Transverse colon (tissue), 4 donors: ENCODE measurements at regions not wholly inside any gene's neighbourhood (a gene's known extent, or its start where the extent isn't known, plus 50 kb on each side); places are given as distances from the start of the nearest gene placed in this dataset.

Experiments
- DNase-seq: peaks from one replicate; pipeline ENCODE4 v3.0.0-alpha.2; 2019
- H3K27ac ChIP-seq, 4 donors: fragments of 200-600 bp; sonication (generic); 2 replicates each; pipeline ENCODE4 v1.5.1; 2016 to 2018; ENCODE audit warnings: inconsistent platforms in 4 of 4
- H3K27me3 ChIP-seq: fragments of 200-600 bp; sonication (generic); 2 replicates; pipeline ENCODE4 v1.5.1; 2017; ENCODE audit warnings: inconsistent platforms
- H3K36me3 ChIP-seq, 4 donors: fragments of 200-600 bp; sonication (generic); 2 replicates each; pipeline ENCODE4 v1.5.1; 2017 to 2019; ENCODE audit warnings: inconsistent platforms in 4 of 4
- H3K4me1 ChIP-seq, 4 donors: fragments of 200-600 bp; sonication (generic); 2 replicates each; pipeline ENCODE4 v1.5.1; 2017 to 2020; ENCODE audit warnings: inconsistent platforms in 4 of 4
- H3K4me3 ChIP-seq, 4 donors: fragments of 200-600 bp; sonication (generic); 1 replicate in 1 of 4; 2 replicates in 3 of 4; pipeline versions ENCODE4 v1.5.1 to v1.6.1; 2017 to 2019; ENCODE audit warnings: inconsistent platforms in 4 of 4
- H3K9me3 ChIP-seq, 2 donors: fragments of 200-600 bp; sonication (generic); 2 replicates each; pipeline ENCODE4 v1.5.1; 2017 to 2019; ENCODE audit warnings: inconsistent platforms in 2 of 2
- EP300 ChIP-seq: sonication (generic); formaldehyde crosslinking; IDR thresholded peaks from one replicate; pipeline ENCODE4 v1.6.1; 2017; ENCODE audit warnings: antibody characterized with exemption, low read depth
- POLR2A ChIP-seq: fragments of 450-650 bp; IDR thresholded peaks from one replicate; pipeline ENCODE4 v1.6.1; 2016; ENCODE audit warnings: antibody characterized with exemption, mild to moderate bottlenecking, moderate library complexity
- POLR2AphosphoS5 ChIP-seq, 3 donors: sonication (generic); formaldehyde crosslinking; IDR thresholded peaks; one replicate each; pipeline ENCODE4 v1.6.1; 2016; ENCODE audit warnings: antibody characterized with exemption in 3 of 3
- WGBS, 2 donors: methylation state at CpG; one replicate each; pipeline ENCODE4 v1.1.5; 2018; ENCODE audit warnings: low coverage in 1 of 2; 5-methylcytosine and 5-hydroxymethylcytosine counted together
- in situ Hi-C, 4 donors: fragments of 200-750 bp; cut with MboI; loops; one replicate each; pipeline versions ENCODE4 v1.15.0 to v1.15.1; 2017; ENCODE audit warnings: low sequenced_read_pairs in 3 of 4, low pct_ligation_motif_present in 1 of 4, low pct_unique_long_range_greater_than_20kb in 1 of 4
- intact Hi-C: fragments of 100-400 bp; cut with DNase I; formaldehyde crosslinking; loops from one replicate; pipeline ENCODE4 v1.15.1; 2023; ENCODE audit warnings: low total_unique reads
- TF ChIP-seq, protein P1 (sequence below), 5 experiments: fragments of 200-600 bp in 3 of 5; fragments of 450-650 bp in 2 of 5; sonication (generic) in 3 of 5; IDR thresholded peaks; 1 replicate in 2 of 5; 2 replicates in 3 of 5; pipeline ENCODE4 v1.5.1; 2016 to 2017; ENCODE audit warnings: antibody characterized with exemption in 5 of 5, inconsistent platforms in 3 of 5, mild to moderate bottlenecking in 2 of 5, moderate library complexity in 1 of 5

DNA sequence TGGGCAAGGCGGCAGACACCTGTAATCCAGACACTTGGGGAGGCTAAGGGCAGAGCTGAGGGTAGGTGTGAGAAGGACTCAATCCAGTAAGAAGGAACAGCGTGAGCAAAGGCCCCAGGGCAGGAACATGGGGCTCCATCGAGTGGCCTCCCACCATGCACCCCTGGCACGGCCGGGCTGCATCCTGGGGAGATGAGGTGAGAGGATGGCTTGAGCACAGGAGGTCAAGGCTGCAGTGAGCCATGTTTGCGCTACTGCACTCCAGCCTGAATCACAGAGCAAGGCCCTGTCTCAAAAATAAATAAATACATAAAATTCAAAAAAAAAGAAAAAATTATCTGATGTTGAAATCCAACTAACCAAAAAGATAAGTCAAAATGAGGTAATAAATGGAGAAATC, 58.5 kb downstream of the ARL6IP4 start:
- DNase-seq = no peak
- peaks cover 8 to 26% (median 16%) of the 10 kb centered on the region in 4 donors for H3K4me1 ChIP-seq
- in situ Hi-C loops = loop anchor here in 2 of 4 donors (25.0 kb wide), 1 partner anchor 198 kb away; the partner anchor contains the start of genes MPHOSPH9 (in 2 of the 2) and MTRFR (in 2 of the 2)
- TF ChIP-seq POLR2A (no peak), EP300 (no peak), POLR2AphosphoS5 (IDR thresholded peaks at IDR 0.05) (no peak)
- TF ChIP-seq, protein P1, sequence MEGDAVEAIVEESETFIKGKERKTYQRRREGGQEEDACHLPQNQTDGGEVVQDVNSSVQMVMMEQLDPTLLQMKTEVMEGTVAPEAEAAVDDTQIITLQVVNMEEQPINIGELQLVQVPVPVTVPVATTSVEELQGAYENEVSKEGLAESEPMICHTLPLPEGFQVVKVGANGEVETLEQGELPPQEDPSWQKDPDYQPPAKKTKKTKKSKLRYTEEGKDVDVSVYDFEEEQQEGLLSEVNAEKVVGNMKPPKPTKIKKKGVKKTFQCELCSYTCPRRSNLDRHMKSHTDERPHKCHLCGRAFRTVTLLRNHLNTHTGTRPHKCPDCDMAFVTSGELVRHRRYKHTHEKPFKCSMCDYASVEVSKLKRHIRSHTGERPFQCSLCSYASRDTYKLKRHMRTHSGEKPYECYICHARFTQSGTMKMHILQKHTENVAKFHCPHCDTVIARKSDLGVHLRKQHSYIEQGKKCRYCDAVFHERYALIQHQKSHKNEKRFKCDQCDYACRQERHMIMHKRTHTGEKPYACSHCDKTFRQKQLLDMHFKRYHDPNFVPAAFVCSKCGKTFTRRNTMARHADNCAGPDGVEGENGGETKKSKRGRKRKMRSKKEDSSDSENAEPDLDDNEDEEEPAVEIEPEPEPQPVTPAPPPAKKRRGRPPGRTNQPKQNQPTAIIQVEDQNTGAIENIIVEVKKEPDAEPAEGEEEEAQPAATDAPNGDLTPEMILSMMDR (IDR thresholded peaks at IDR 0.05) = no peak
- H3K36me3 ChIP-seq = no peaks in the 10 kb centered on the region
- no peak overlapping the region for H3K27ac ChIP-seq
- H3K9me3 ChIP-seq = no peaks in the 10 kb centered on the region
- H3K27me3 ChIP-seq = no peaks in the 10 kb centered on the region
- 94% methylated on average over 3 to 6 of the region's 6 CpGs for WGBS, 2 donors
- intact Hi-C loops = no loop called here
- no peak overlapping the region for H3K4me3 ChIP-seq

DNA sequence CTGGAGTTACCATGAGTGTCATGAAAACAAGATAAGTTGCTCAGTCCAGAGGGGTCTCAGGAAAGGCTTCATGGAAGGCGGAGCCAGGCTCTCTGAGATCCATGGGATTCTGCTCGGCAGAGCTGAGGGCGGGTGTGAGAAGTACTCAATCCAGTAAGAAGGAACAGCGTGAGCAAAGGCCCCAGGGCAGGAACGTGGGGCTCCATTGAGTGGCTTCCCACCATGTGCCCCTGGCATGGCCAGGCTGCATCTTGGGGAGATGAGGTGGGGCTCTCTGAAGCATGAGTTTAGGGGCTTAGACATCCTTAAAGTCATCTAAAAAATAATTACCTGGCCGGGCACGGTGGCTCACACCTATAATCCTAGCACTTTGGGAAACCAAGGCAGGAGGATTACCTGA, 58.0 kb downstream of the ARL6IP4 start:
- H3K9me3 ChIP-seq = no peaks in the 10 kb centered on the region
- H3K27me3 ChIP-seq = no peaks in the 10 kb centered on the region
- intact Hi-C loops = no loop called here
- in situ Hi-C loops = loop anchor here in 2 of 4 donors (25.0 kb wide), 1 partner anchor 199 kb away; the partner anchor contains the start of genes MPHOSPH9 (in 2 of the 2) and MTRFR (in 2 of the 2)
- no peak overlapping the region for H3K27ac ChIP-seq
- H3K36me3 ChIP-seq = no peaks in the 10 kb centered on the region
- 89% methylated on average over 7 of the region's 7 CpGs; no CpG with 5 or more reads in 1 of the 2 donors for WGBS, 2 donors
- H3K4me3 ChIP-seq = no peak overlapping the region
- no peak for DNase-seq
- H3K4me1 ChIP-seq = peaks cover 3 to 22% (median 12%) of the 10 kb centered on the region in 4 donors
- TF ChIP-seq, protein P1 (IDR thresholded peaks at IDR 0.05) = no peak
- no peak for TF ChIP-seq POLR2AphosphoS5 (IDR thresholded peaks at IDR 0.05)
- no peak for TF ChIP-seq EP300
- TF ChIP-seq POLR2A = no peak

DNA sequence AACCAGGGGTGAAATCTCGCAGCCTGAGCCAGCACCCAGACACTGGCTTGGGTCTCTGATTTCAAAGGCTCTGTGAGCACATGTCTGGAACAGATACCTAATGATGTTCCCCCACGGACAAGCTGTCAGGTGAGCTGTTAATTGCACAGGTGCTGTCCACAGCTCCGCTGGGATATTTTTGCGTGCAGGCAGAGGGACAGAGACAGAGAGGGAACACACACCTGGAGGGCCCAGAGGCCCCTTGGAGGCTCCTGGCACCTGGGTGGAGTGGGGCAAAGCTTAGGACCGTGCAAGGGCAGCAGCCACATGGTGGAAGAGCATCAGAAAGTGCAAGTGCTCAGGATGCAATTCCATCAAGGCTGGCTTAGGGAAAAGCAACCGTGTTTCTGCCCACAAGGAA, 57.3 kb downstream of the ARL6IP4 start:
- Histone ChIP-seq H3K27me3 (no peaks in the 10 kb centered on the region), H3K36me3 (no peaks in the 10 kb centered on the region), H3K9me3 (no peaks in the 10 kb centered on the region), H3K4me3 (no peak overlapping the region), H3K4me1 (peaks cover 0 to 15% (median 7%) of the 10 kb centered on the region in 4 donors), H3K27ac (no peak overlapping the region)
- TF ChIP-seq POLR2AphosphoS5 (IDR thresholded peaks at IDR 0.05) (no peak), EP300 (no peak), POLR2A (no peak)
- TF ChIP-seq, protein P1 (IDR thresholded peaks at IDR 0.05) = no peak
- in situ Hi-C loops (loop anchor here in 2 of 4 donors (25.0 kb wide), 1 partner anchor 200 kb away; the partner anchor contains the start of genes MPHOSPH9 (in 2 of the 2) and MTRFR (in 2 of the 2)), intact Hi-C loops (no loop called here)
- WGBS, 2 donors = 84 to 100% methylated on average over 1 to 6 of the region's 6 CpGs
- no peak for DNase-seq

GRCh38 chr12:123036466-123037285, 56.2 kb downstream of the ARL6IP4 start:
- Histone ChIP-seq H3K27me3 (no peaks in the 10 kb centered on the region), H3K36me3 (no peaks in the 10 kb centered on the region), H3K9me3 (no peaks in the 10 kb centered on the region), H3K4me3 (no peak overlapping the region), H3K4me1 (peaks cover 0 to 5% (median 3%) of the 10 kb centered on the region in 4 donors), H3K27ac (no peak overlapping the region)
- no peak for DNase-seq
- 89 to 100% methylated on average over 1 to 4 of the region's 4 CpGs for WGBS, 2 donors
- intact Hi-C loops = no loop called here
- TF ChIP-seq POLR2AphosphoS5 (IDR thresholded peaks at IDR 0.05) (no peak), POLR2A (no peak), EP300 (no peak)
- TF ChIP-seq, protein P1 (IDR thresholded peaks at IDR 0.05) = no peak
- in situ Hi-C loops = loop anchor here in 2 of 4 donors (25.0 kb wide), 1 partner anchor 201 kb away; the partner anchor contains the start of genes MPHOSPH9 (in 2 of the 2) and MTRFR (in 2 of the 2)
